ENCODE measurements at regions not wholly inside any gene's neighbourhood (a gene's known extent, or its start where the extent isn't known, plus 50 kb on each side); places are given as distances from the start of the nearest gene placed in this dataset.
"Not testable (repeated sequence)": the region's sequence is repeated elsewhere in the genome, so short reads cannot be mapped to it uniquely, and the experiment has no call there.

DNA sequence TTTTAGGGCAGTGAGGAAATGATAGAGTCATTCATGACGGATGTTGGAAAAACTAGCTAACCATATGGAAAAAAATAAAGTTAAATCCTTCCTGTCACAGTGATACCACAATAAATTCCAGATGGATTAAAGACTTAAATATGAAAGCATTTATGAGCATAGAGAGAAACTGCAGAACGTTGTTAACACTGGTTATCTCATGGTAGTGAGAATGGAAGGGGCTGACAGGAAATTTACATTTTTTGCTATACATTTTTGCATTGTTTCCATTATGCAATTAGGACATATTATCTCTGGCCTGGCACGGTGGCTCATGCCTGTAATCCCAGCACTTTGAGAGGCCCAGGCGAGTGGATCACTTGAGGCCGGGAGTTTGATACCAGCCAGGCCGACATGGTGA lies 130.5 kb upstream of the VOPP1 start:
- H3K9me3 Mint-ChIP-seq (ENCODE audit: unreplicated experiment); H3K27ac Mint-ChIP-seq (ENCODE audit: unreplicated experiment); H3K27ac ChIP-seq (ENCODE audit: low read depth, low read length); H3K4me3 ChIP-seq (ENCODE audit: insufficient read depth, low read depth, low read length); H3K27me3 ChIP-seq (ENCODE audit: insufficient read depth, low read length); H4K20me1 ChIP-seq (ENCODE audit: insufficient read depth, low read length); H3K4me1 Mint-ChIP-seq (ENCODE audit: low read depth, unreplicated experiment); H3K36me3 Mint-ChIP-seq (ENCODE audit: low read depth, unreplicated experiment); H2AFZ ChIP-seq (ENCODE audit: low read depth, low read length); H3K9me3 ChIP-seq (ENCODE audit: insufficient read depth, low read depth, low read length); H3K9ac ChIP-seq (ENCODE audit: low read length); H3K4me1 ChIP-seq (ENCODE audit: insufficient read depth, low read length); H3K4me3 Mint-ChIP-seq (ENCODE audit: unreplicated experiment); H3K4me2 ChIP-seq (ENCODE audit: low read length); DNase-seq (ENCODE audit: low read depth); H3K79me2 ChIP-seq (ENCODE audit: insufficient read depth, low read length); H3K27me3 Mint-ChIP-seq (ENCODE audit: low read depth, unreplicated experiment); H3K36me3 ChIP-seq (ENCODE audit: insufficient read depth, low read length): not testable (repeated sequence)
- peak; percentile 60 for FAIRE-seq

DNA sequence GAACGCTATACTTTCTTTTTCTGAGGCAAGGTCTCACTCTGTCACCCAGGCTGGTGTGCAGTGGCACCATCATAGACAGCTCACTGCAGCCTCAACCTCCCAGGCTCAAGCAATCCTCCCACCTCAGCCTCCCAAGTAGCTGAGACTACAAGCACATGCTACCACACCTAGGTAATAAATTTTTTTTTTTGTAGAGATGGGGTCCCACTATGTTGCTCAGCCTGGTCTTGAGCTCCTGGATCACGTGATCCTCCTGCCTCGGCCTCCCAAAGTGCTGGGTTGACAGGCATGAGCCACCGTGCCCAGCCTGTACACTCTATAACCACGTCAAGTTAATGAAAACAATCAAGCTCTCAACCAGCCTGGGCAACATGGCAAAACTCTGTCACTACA lies 127.1 kb upstream of the VOPP1 start:
- H3K36me3 Mint-ChIP-seq (ENCODE audit: low read depth, unreplicated experiment); H2AFZ ChIP-seq (ENCODE audit: low read depth, low read length); H3K4me3 ChIP-seq (ENCODE audit: insufficient read depth, low read depth, low read length); H3K4me3 Mint-ChIP-seq (ENCODE audit: unreplicated experiment); H3K9me3 Mint-ChIP-seq (ENCODE audit: unreplicated experiment); H3K27me3 ChIP-seq (ENCODE audit: insufficient read depth, low read length); H3K4me1 Mint-ChIP-seq (ENCODE audit: low read depth, unreplicated experiment); H3K27ac ChIP-seq (ENCODE audit: low read depth, low read length); H3K4me2 ChIP-seq (ENCODE audit: low read length); H3K4me1 ChIP-seq (ENCODE audit: insufficient read depth, low read length); DNase-seq (ENCODE audit: low read depth); H3K79me2 ChIP-seq (ENCODE audit: insufficient read depth, low read length); H3K27me3 Mint-ChIP-seq (ENCODE audit: low read depth, unreplicated experiment); FAIRE-seq; H3K27ac Mint-ChIP-seq (ENCODE audit: unreplicated experiment); H4K20me1 ChIP-seq (ENCODE audit: insufficient read depth, low read length); H3K9ac ChIP-seq (ENCODE audit: low read length); H3K36me3 ChIP-seq (ENCODE audit: insufficient read depth, low read length); H3K9me3 ChIP-seq (ENCODE audit: insufficient read depth, low read depth, low read length): not testable (repeated sequence)

- FAIRE-seq; H3K4me2 ChIP-seq (ENCODE audit: low read length); H3K27me3 Mint-ChIP-seq (ENCODE audit: low read depth, unreplicated experiment); H3K27ac ChIP-seq (ENCODE audit: low read depth, low read length); H3K27me3 ChIP-seq (ENCODE audit: insufficient read depth, low read length); H3K9me3 Mint-ChIP-seq (ENCODE audit: unreplicated experiment); DNase-seq (ENCODE audit: low read depth); H3K79me2 ChIP-seq (ENCODE audit: insufficient read depth, low read length); H3K4me1 ChIP-seq (ENCODE audit: insufficient read depth, low read length); H2AFZ ChIP-seq (ENCODE audit: low read depth, low read length); H3K9me3 ChIP-seq (ENCODE audit: insufficient read depth, low read depth, low read length); H4K20me1 ChIP-seq (ENCODE audit: insufficient read depth, low read length); H3K9ac ChIP-seq (ENCODE audit: low read length); H3K4me3 ChIP-seq (ENCODE audit: insufficient read depth, low read depth, low read length); H3K36me3 ChIP-seq (ENCODE audit: insufficient read depth, low read length); H3K36me3 Mint-ChIP-seq (ENCODE audit: low read depth, unreplicated experiment): not testable (repeated sequence)
- Mint-ChIP-seq H3K4me3 (ENCODE audit: unreplicated experiment) (peak overlapping the region; percentile 9), H3K27ac (ENCODE audit: unreplicated experiment) (peak overlapping the region; percentile 96), H3K4me1 (ENCODE audit: low read depth, unreplicated experiment) (peaks cover 10% of the 10 kb centered on the region)
Measured at GRCh38 chr7:55698607-55699449, 126.5 kb upstream of the VOPP1 start.

DNA sequence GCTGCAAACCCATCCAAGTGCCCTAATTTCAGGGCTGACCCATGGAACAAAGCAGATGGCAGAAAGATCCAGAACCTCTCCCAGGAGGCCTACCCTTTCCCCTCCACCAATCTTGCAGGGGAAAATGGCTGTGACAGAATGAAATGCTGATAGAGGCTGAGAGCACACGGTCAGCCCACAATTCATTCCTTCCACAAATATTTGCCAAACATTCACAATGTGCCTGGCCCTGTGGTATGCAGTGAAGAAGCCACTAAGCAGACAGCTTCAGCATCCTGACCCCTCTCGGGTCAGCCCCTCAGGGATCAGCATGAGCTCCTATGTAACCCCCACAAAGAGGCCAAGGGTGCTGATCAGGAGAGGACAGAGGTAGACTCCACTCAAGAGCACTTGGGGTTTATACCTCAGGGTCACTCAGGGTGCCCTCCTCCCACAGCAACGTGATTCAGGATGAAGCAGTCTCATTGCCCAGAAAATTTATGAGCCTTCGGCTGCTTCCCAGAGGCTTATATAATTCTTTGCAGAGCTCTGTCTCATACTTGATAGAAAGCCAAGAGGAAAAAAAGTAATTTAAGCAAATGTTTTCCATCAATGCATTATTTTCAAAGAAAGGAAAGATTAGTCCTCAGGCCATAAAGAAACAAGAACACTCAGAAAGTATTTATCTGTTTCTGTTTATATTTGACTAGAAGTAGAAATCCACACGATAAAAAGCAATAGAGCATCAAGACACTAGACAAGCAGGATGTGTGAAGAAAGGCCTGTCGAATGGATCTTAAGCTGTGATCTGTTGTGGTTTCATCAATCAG lies 123.8 kb upstream of the VOPP1 start:
- not testable (repeated sequence) for H3K4me3 Mint-ChIP-seq (ENCODE audit: unreplicated experiment); H3K4me1 ChIP-seq (ENCODE audit: insufficient read depth, low read length); H3K27ac Mint-ChIP-seq (ENCODE audit: unreplicated experiment); H3K27me3 ChIP-seq (ENCODE audit: insufficient read depth, low read length); H3K79me2 ChIP-seq (ENCODE audit: insufficient read depth, low read length); H3K9me3 Mint-ChIP-seq (ENCODE audit: unreplicated experiment); H3K36me3 Mint-ChIP-seq (ENCODE audit: low read depth, unreplicated experiment); H3K27me3 Mint-ChIP-seq (ENCODE audit: low read depth, unreplicated experiment); H2AFZ ChIP-seq (ENCODE audit: low read depth, low read length); H4K20me1 ChIP-seq (ENCODE audit: insufficient read depth, low read length); FAIRE-seq; H3K36me3 ChIP-seq (ENCODE audit: insufficient read depth, low read length); H3K27ac ChIP-seq (ENCODE audit: low read depth, low read length); DNase-seq (ENCODE audit: low read depth); H3K4me2 ChIP-seq (ENCODE audit: low read length); H3K9ac ChIP-seq (ENCODE audit: low read length); H3K9me3 ChIP-seq (ENCODE audit: insufficient read depth, low read depth, low read length); H3K4me3 ChIP-seq (ENCODE audit: insufficient read depth, low read depth, low read length)
- peaks cover 10% of the 10 kb centered on the region for H3K4me1 Mint-ChIP-seq (ENCODE audit: low read depth, unreplicated experiment)

- H3K36me3 ChIP-seq (ENCODE audit: insufficient read depth, low read length); H3K36me3 Mint-ChIP-seq (ENCODE audit: low read depth, unreplicated experiment); H3K27ac ChIP-seq (ENCODE audit: low read depth, low read length); H3K9ac ChIP-seq (ENCODE audit: low read length); H3K27me3 ChIP-seq (ENCODE audit: insufficient read depth, low read length); H3K9me3 Mint-ChIP-seq (ENCODE audit: unreplicated experiment); H3K27me3 Mint-ChIP-seq (ENCODE audit: low read depth, unreplicated experiment); H3K4me3 ChIP-seq (ENCODE audit: insufficient read depth, low read depth, low read length); DNase-seq (ENCODE audit: low read depth); H3K9me3 ChIP-seq (ENCODE audit: insufficient read depth, low read depth, low read length); FAIRE-seq; H2AFZ ChIP-seq (ENCODE audit: low read depth, low read length); H3K4me1 ChIP-seq (ENCODE audit: insufficient read depth, low read length); H3K4me2 ChIP-seq (ENCODE audit: low read length); H3K79me2 ChIP-seq (ENCODE audit: insufficient read depth, low read length); H3K4me3 Mint-ChIP-seq (ENCODE audit: unreplicated experiment); H4K20me1 ChIP-seq (ENCODE audit: insufficient read depth, low read length): not testable (repeated sequence)
- H3K27ac Mint-ChIP-seq (ENCODE audit: unreplicated experiment), result peak overlapping the region; percentile 58
- H3K4me1 Mint-ChIP-seq (ENCODE audit: low read depth, unreplicated experiment), result peaks cover 10% of the 10 kb centered on the region
Measured at GRCh38 chr7:55694484-55694883, 122.2 kb upstream of the VOPP1 start.
